OCI-LY7 (cell line): ENCODE measurements at regions not wholly inside any gene's neighbourhood (a gene's known extent, or its start where the extent isn't known, plus 50 kb on each side); places are given as distances from the start of the nearest gene placed in this dataset.

Experiments
- BruUV-seq: library from RNA; stranded (reverse); fragments of 400-500 nt; replicated peaks from 2 replicates; lab custom pipeline; 2021; lab: Mats Ljungman, UMichigan
- CTCF ChIA-PET: fragments of 300-600 bp; sonication (Branson Sonifier 250); formaldehyde crosslinking; loops from one replicate; lab custom pipeline; 2022; ENCODE audit warnings: antibody characterized with exemption; ENCODE audit not compliant: unreplicated experiment; lab: Charles Lee
- POLR2A ChIA-PET: fragments of 300-600 bp; sonication (Branson Sonifier 250); formaldehyde crosslinking; loops from one replicate; lab custom pipeline; 2022; ENCODE audit warnings: antibody characterized with exemption; lab: Charles Lee
- DNase-seq: peaks from one replicate; pipeline ENCODE4 v3.0.0-alpha.2; 2015; ENCODE audit warnings: low spot score
- H2AFZ ChIP-seq: fragments of 200-600 bp; sonication (generic), shearing (Covaris generic); 2 replicates; pipeline ENCODE4 v1.6.1; 2014; ENCODE audit warnings: mild to moderate bottlenecking, antibody characterized with exemption, low read length, moderate library complexity
- H3K27ac ChIP-seq: fragments of 200-600 bp; sonication (generic); 2 replicates; pipeline ENCODE4 v1.5.1; 2014; ENCODE audit warnings: mixed run types, low read depth, mild to moderate bottlenecking, moderate library complexity, low read length, inconsistent platforms; ENCODE audit not compliant: poor library complexity, severe bottlenecking
- H3K36me3 ChIP-seq: fragments of 200-600 bp; sonication (generic); 2 replicates; pipeline ENCODE4 v1.6.1; 2014; ENCODE audit warnings: mild to moderate bottlenecking, antibody characterized with exemption, low read length, moderate library complexity, mixed read lengths; ENCODE audit not compliant: insufficient read depth
- H3K4me1 ChIP-seq: fragments of 200-600 bp; sonication (generic); 2 replicates; pipeline ENCODE4 v1.5.1; 2014; ENCODE audit warnings: mild to moderate bottlenecking, low read length; ENCODE audit not compliant: insufficient read depth, poor library complexity, severe bottlenecking
- H3K4me2 ChIP-seq: fragments of 200-600 bp; sonication (generic); 2 replicates; pipeline ENCODE4 v1.6.1; 2014; ENCODE audit warnings: mild to moderate bottlenecking, low read length
- H3K4me3 ChIP-seq: fragments of 200-600 bp; sonication (generic); 2 replicates; pipeline ENCODE4 v1.5.1; 2014; ENCODE audit warnings: mild to moderate bottlenecking, low read depth, low read length; ENCODE audit not compliant: poor library complexity, severe bottlenecking
- H3K79me2 ChIP-seq: fragments of 200-600 bp; sonication (generic); 2 replicates; pipeline ENCODE4 v1.6.1; 2016; ENCODE audit warnings: low read depth, mild to moderate bottlenecking, low read length, moderate library complexity, mixed read lengths; ENCODE audit not compliant: insufficient read depth
- H3K9me2 ChIP-seq: fragments of 200-600 bp; sonication (generic); 2 replicates; pipeline ENCODE4 v1.6.1; 2016; ENCODE audit warnings: mild to moderate bottlenecking, low read length, mixed read lengths; ENCODE audit not compliant: insufficient read depth
- H3K9me3 ChIP-seq: fragments of 200-600 bp; sonication (generic); 2 replicates; pipeline ENCODE4 v1.6.1; 2014; ENCODE audit warnings: mild to moderate bottlenecking, mixed run types, low read length, mixed read lengths
- H4K20me1 ChIP-seq: fragments of 200-600 bp; sonication (generic); 2 replicates; pipeline ENCODE4 v1.6.1; 2014; ENCODE audit warnings: mild to moderate bottlenecking, antibody characterized with exemption, low read length, moderate library complexity, mixed read lengths; ENCODE audit not compliant: insufficient read depth
- CTCF ChIP-seq: fragments of 200-600 bp; sonication (generic); conservative IDR thresholded peaks from 2 replicates; pipeline ENCODE4 v1.5.1; 2014; ENCODE audit warnings: mild to moderate bottlenecking, antibody characterized with exemption, low read length, moderate library complexity, mixed read lengths
- EZH2phosphoT487 ChIP-seq: fragments of 200-600 bp; sonication (generic); IDR thresholded peaks from 2 replicates; pipeline ENCODE4 v1.6.1; 2018; ENCODE audit warnings: low read depth, borderline replicate concordance, mild to moderate bottlenecking, mixed run types, antibody characterized with exemption, low read length, moderate library complexity, mixed read lengths
- intact Hi-C: fragments of 100-400 bp; cut with micrococcal nuclease; formaldehyde crosslinking; loops from one replicate; pipeline ENCODE4 v1.10.0; 2022; ENCODE audit not compliant: unreplicated experiment

DNA sequence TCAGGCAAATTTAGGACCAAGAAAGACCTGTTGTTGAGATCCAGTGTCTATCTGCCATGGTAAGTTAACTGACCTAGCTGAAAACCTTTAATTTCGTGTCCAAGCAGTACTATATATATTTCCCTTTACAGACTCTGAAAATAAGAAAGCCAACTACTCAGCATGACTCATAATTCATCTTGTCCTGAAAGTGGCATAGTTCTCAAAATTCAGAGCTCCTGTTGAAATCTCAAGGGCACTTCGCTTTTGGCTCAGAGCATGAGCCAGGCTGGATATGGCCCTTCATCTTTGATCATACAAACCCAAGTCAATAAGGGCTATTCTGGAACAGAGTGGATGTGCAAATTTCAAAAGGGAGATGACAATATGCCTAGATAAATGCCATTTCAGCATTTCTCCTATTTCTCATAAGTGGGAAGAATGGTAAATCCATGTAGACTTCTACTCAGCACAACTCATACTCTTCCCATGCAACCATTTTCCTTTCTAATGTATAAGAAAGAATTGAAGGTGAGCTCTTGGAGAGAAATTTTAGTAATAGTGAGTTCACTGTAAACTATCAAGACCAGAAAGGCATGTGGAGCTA is 567.9 kb upstream of the DAB2 start:
- H3K79me2 ChIP-seq = no peaks in the 10 kb centered on the region
- H3K4me2 ChIP-seq = no peak overlapping the region
- TF ChIP-seq EZH2phosphoT487 (no peak), CTCF (no peak)
- no peak overlapping the region for H2AFZ ChIP-seq
- no TSS peak for BruUV-seq
- H3K36me3 ChIP-seq = no peaks in the 10 kb centered on the region
- H3K4me3 ChIP-seq = no peak overlapping the region
- no peaks in the 10 kb centered on the region for H3K9me2 ChIP-seq
- H3K9me3 ChIP-seq = no peaks in the 10 kb centered on the region
- intact Hi-C loops = no loop called here
- no peaks in the 10 kb centered on the region for H3K4me1 ChIP-seq
- CTCF ChIA-PET = no interaction called here
- H4K20me1 ChIP-seq = no peaks in the 10 kb centered on the region
- no peak overlapping the region for H3K27ac ChIP-seq
- POLR2A ChIA-PET = interaction anchor here (0.6 to 1.3 kb wide), 2 partner anchors 40 to 923 kb away, joined by 4 to 5 read pairs; no protein-coding TSS in a partner anchor
- DNase-seq = no peak

- Histone ChIP-seq H4K20me1 (no peaks in the 10 kb centered on the region), H3K36me3 (no peaks in the 10 kb centered on the region), H3K9me3 (no peaks in the 10 kb centered on the region), H3K79me2 (no peaks in the 10 kb centered on the region), H3K27ac (no peak overlapping the region), H2AFZ (no peak overlapping the region), H3K9me2 (no peaks in the 10 kb centered on the region), H3K4me3 (no peak overlapping the region), H3K4me2 (no peak overlapping the region), H3K4me1 (no peaks in the 10 kb centered on the region)
- no TSS peak for BruUV-seq
- DNase-seq = no peak
- CTCF ChIA-PET = no interaction called here
- no peak for TF ChIP-seq EZH2phosphoT487
- TF ChIP-seq CTCF = peak; percentile 54; the same call in 1 of the 2 replicates
- intact Hi-C loops = no loop called here
- POLR2A ChIA-PET = no interaction called here
Measured at GRCh38 chr5:39986614-39987013, 561.8 kb upstream of the DAB2 start.

DNA sequence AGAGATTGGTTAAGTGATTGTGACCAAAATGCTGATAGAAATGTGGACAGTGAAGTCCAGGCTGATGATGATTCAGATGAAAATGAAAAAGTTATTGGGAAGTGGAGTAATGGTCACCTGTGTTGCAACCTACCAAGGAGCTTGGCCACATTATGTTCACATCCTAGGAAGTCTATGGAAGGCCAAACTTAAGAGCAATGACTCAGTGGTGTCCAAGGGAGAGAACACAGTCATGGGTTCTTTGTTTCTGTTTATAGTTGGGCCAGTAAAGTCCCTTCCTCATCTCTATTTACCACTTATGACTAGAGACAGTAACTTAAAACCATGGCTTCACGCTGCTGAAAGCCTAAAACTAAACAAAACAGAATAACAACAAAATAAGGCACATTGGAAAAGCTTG is 555.3 kb upstream of the DAB2 start:
- Histone ChIP-seq H3K9me2 (no peaks in the 10 kb centered on the region), H3K4me2 (no peak overlapping the region), H3K9me3 (no peaks in the 10 kb centered on the region), H3K79me2 (no peaks in the 10 kb centered on the region), H2AFZ (no peak overlapping the region), H4K20me1 (no peaks in the 10 kb centered on the region), H3K27ac (no peak overlapping the region), H3K4me1 (no peaks in the 10 kb centered on the region), H3K36me3 (no peaks in the 10 kb centered on the region), H3K4me3 (no peak overlapping the region)
- POLR2A ChIA-PET = no interaction called here
- no peak for DNase-seq
- BruUV-seq = no TSS peak
- intact Hi-C loops = no loop called here
- TF ChIP-seq EZH2phosphoT487 (no peak), CTCF (no peak)
- CTCF ChIA-PET = no interaction called here
